A673 (cell line): ENCODE measurements at regions not wholly inside any gene's neighbourhood (a gene's known extent, or its start where the extent isn't known, plus 50 kb on each side); places are given as distances from the start of the nearest gene placed in this dataset.

ENCODE experiments used
- EZH2 ChIP-seq: fragments of 200-600 bp; sonication (generic); IDR thresholded peaks from 2 replicates; pipeline ENCODE4 v1.6.1; 2017; ENCODE audit warnings: borderline replicate concordance, low read depth, mild to moderate bottlenecking, mixed read lengths, antibody characterized with exemption, low read length; ENCODE audit not compliant: poor library complexity, severe bottlenecking
- TF ChIP-seq, protein P1 (sequence below): fragments of 300-800, 200-600 bp; sonication (generic); conservative IDR thresholded peaks from 2 replicates; pipeline ENCODE4 v1.5.1; 2017; ENCODE audit warnings: low read depth, mild to moderate bottlenecking, antibody characterized with exemption, low read length, moderate library complexity, mixed read lengths

GRCh38 chr13:37195621-37196020 is 90.2 kb upstream of the CSNK1A1L start:
- TF ChIP-seq, protein P1, sequence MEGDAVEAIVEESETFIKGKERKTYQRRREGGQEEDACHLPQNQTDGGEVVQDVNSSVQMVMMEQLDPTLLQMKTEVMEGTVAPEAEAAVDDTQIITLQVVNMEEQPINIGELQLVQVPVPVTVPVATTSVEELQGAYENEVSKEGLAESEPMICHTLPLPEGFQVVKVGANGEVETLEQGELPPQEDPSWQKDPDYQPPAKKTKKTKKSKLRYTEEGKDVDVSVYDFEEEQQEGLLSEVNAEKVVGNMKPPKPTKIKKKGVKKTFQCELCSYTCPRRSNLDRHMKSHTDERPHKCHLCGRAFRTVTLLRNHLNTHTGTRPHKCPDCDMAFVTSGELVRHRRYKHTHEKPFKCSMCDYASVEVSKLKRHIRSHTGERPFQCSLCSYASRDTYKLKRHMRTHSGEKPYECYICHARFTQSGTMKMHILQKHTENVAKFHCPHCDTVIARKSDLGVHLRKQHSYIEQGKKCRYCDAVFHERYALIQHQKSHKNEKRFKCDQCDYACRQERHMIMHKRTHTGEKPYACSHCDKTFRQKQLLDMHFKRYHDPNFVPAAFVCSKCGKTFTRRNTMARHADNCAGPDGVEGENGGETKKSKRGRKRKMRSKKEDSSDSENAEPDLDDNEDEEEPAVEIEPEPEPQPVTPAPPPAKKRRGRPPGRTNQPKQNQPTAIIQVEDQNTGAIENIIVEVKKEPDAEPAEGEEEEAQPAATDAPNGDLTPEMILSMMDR, result no peak
- TF ChIP-seq EZH2, result no peak
